K562 (cell line): ENCODE measurements at regions not wholly inside any gene's neighbourhood (a gene's known extent, or its start where the extent isn't known, plus 50 kb on each side); places are given as distances from the start of the nearest gene placed in this dataset.

Source experiments
- ATAC-seq: fragments of 200-7000 bp; cut with Tn5 transposase; 3 replicates; pipeline ENCODE4 v1.9.1; 2020; ENCODE audit warnings: moderate library complexity
- BruUV-seq: library from RNA; stranded (reverse); fragments of 400-500 nt; replicated peaks from 2 replicates; lab custom pipeline; 2021; lab: Mats Ljungman, UMichigan
- CTCF ChIA-PET: fragments of 300-600 bp; formaldehyde crosslinking; extraction: SDS; loops from one replicate; lab custom pipeline; 2021; ENCODE audit warnings: low intra/inter-chr PET ratio; lab: Yijun Ruan, JAX
- POLR2A ChIA-PET: fragments of 300-600, 350-650 bp; sonication (Branson Sonifier 250); formaldehyde crosslinking; extraction: SDS; loops from one replicate; lab custom pipeline; 2021; ENCODE audit warnings: antibody characterized with exemption, inconsistent platforms; lab: Yijun Ruan, JAX
- DNase-seq, 4 experiments: peaks; one replicate each; pipeline versions ENCODE4 v3.0.0 to v3.0.0-alpha.2; 2011 to 2018; ENCODE audit warnings: low spot score in 3 of 4, mixed read lengths in 3 of 4; ENCODE audit errors: extremely low read depth in 1 of 4
- FAIRE-seq: peaks from 2 replicates; lab custom pipeline; 2011; peaks lifted over from hg19 to GRCh38; lab: Jason Lieb, UNC
- H2AFZ ChIP-seq: 2 replicates; pipeline ENCODE4 v1.6.0; 2011; ENCODE audit warnings: low read depth, low read length, control low read depth, inconsistent platforms
- H3K27ac ChIP-seq: fragments of 200-600 bp; 3 replicates; pipeline ENCODE4 v1.8.0; 2011; ENCODE audit warnings: low read depth, mild to moderate bottlenecking, control low read depth, inconsistent platforms, low read length, moderate library complexity, mixed read lengths; ENCODE audit errors: extremely low read depth
- H3K27me3 ChIP-seq, 2 experiments: fragments of 300-600 bp in 1 of 2; 2 replicates in 1 of 2; 3 replicates in 1 of 2; pipeline versions ENCODE4 v1.6.0 to v1.8.0; 2011; ENCODE audit warnings: inconsistent platforms in 2 of 2, low read length in 2 of 2, mild to moderate bottlenecking in 1 of 2, mixed read lengths in 1 of 2, moderate library complexity in 1 of 2; ENCODE audit not compliant: control insufficient read depth in 2 of 2, insufficient read depth in 2 of 2
- H3K36me3 ChIP-seq: fragments of 300-600 bp; 3 replicates; pipeline ENCODE4 v1.8.0; 2011; ENCODE audit warnings: mild to moderate bottlenecking, low read length, inconsistent platforms; ENCODE audit not compliant: control insufficient read depth, insufficient read depth
- H3K4me1 ChIP-seq, 2 experiments: fragments of 200-600 bp in 1 of 2; replicated peaks in 1 of 2; 2 replicates in 1 of 2; 3 replicates in 1 of 2; pipeline versions ENCODE4 v1.5.1 to v1.8.0; 2011; ENCODE audit warnings: inconsistent platforms in 2 of 2, low read length in 2 of 2, mild to moderate bottlenecking in 1 of 2, mixed read lengths in 1 of 2, moderate library complexity in 1 of 2; ENCODE audit not compliant: control insufficient read depth in 2 of 2, insufficient read depth in 2 of 2
- H3K4me2 ChIP-seq: 2 replicates; pipeline ENCODE4 v1.6.1; 2011; ENCODE audit warnings: low read length, control low read depth, inconsistent platforms, mixed read lengths; ENCODE audit not compliant: insufficient read depth
- H3K4me3 ChIP-seq: fragments of 200-600 bp; sonication (generic), shearing (Covaris generic); 2 replicates; pipeline ENCODE4 v1.5.1; 2016; ENCODE audit warnings: control low read depth, inconsistent platforms
- H3K79me2 ChIP-seq: fragments of 200-600 bp; 3 replicates; pipeline ENCODE4 v1.8.0; 2011; ENCODE audit warnings: low read length, inconsistent platforms; ENCODE audit not compliant: control insufficient read depth, insufficient read depth
- H3K9ac ChIP-seq, 2 experiments: 2 replicates each; pipeline versions ENCODE4 v1.6.0 to v1.6.1; 2011; ENCODE audit warnings: low read depth in 2 of 2, low read length in 2 of 2, control low read depth in 1 of 2, inconsistent platforms in 1 of 2, mild to moderate bottlenecking in 1 of 2, mixed read lengths in 1 of 2; ENCODE audit not compliant: insufficient read depth in 1 of 2
- H3K9me1 ChIP-seq: one replicate; pipeline ENCODE4 v1.6.0; 2011; ENCODE audit warnings: inconsistent platforms, mild to moderate bottlenecking, low read length, moderate library complexity; ENCODE audit not compliant: control insufficient read depth, insufficient read depth
- H3K9me3 ChIP-seq: replicated peaks from 2 replicates; pipeline ENCODE4 v1.5.1; 2011; ENCODE audit warnings: low read depth, low read length, inconsistent platforms; ENCODE audit not compliant: control insufficient read depth, insufficient read depth
- H4K20me1 ChIP-seq: replicated peaks from 2 replicates; pipeline ENCODE4 v1.6.1; 2011; ENCODE audit warnings: low read length, inconsistent platforms, mixed read lengths; ENCODE audit not compliant: control insufficient read depth, insufficient read depth
- ATF6 ChIP-seq: sonication (generic); formaldehyde crosslinking; IDR thresholded peaks from 2 replicates; pipeline ENCODE4 v1.4.0; 2020; ENCODE audit warnings: mild to moderate bottlenecking, missing genetic modification reagents
- CBFA2T2 ChIP-seq: fragments of 450-650 bp; conservative IDR thresholded peaks from 2 replicates; pipeline ENCODE4 v1.6.1; 2017; ENCODE audit warnings: mild to moderate bottlenecking
- EWSR1 ChIP-seq: fragments of 450-650 bp; IDR thresholded peaks from 2 replicates; pipeline ENCODE4 v1.6.1; 2018; ENCODE audit warnings: borderline replicate concordance, mild to moderate bottlenecking, low read depth, moderate library complexity; ENCODE audit not compliant: partially characterized antibody
- GMEB1 ChIP-seq: fragments of 250-450 bp; sonication (Bioruptor Pico); IDR thresholded peaks from 2 replicates; pipeline ENCODE4 v1.4.0; 2020; ENCODE audit warnings: mild to moderate bottlenecking
- HMGXB4 ChIP-seq: sonication (generic); formaldehyde crosslinking; IDR thresholded peaks from 2 replicates; pipeline ENCODE4 v1.8.1; 2023; ENCODE audit warnings: mild to moderate bottlenecking, missing genetic modification reagents
- ZNF583 ChIP-seq: fragments of 250-450 bp; sonication (Bioruptor Pico); IDR thresholded peaks from 2 replicates; pipeline ENCODE4 v1.4.0; 2020
- ZNF592 ChIP-seq: fragments of 450-650 bp; IDR thresholded peaks from 2 replicates; pipeline ENCODE4 v1.6.1; 2017; ENCODE audit warnings: antibody characterized with exemption, mild to moderate bottlenecking
- WGBS: fragments of 100-300 bp; shearing (Covaris generic); methylation state at CpG from one replicate; pipeline ENCODE4 v1.1.6; 2016; ENCODE audit warnings: low coverage, mixed read lengths; ENCODE audit not compliant: insufficient coverage; ENCODE audit errors: missing lambda C conversion rate; 5-methylcytosine and 5-hydroxymethylcytosine counted together
- in situ Hi-C: fragments of 300-500 bp; cut with MboI; formaldehyde crosslinking; loops from 4 replicates; pipeline ENCODE4 v1.15.0; 2018; ENCODE audit warnings: inconsistent platforms, mixed read lengths
- intact Hi-C: fragments of 100-400 bp; cut with micrococcal nuclease; formaldehyde crosslinking; loops from 2 replicates; pipeline ENCODE4 v1.14.2; 2022
- TF ChIP-seq, protein P1 (sequence below): fragments of 250-450 bp; sonication (Bioruptor Pico); IDR thresholded peaks from 2 replicates; pipeline ENCODE4 v1.5.0; 2022; ENCODE audit warnings: mild to moderate bottlenecking
- TF ChIP-seq, protein P2 (sequence below): sonication (generic); formaldehyde crosslinking; IDR thresholded peaks from 2 replicates; pipeline ENCODE4 v1.8.0; 2022; ENCODE audit warnings: mild to moderate bottlenecking, missing genetic modification reagents

GRCh38 chr6:100268326-100268725 is 196.4 kb downstream of the SIM1 start:
- Histone ChIP-seq H3K27me3 (no peaks in the 10 kb centered on the region), H3K36me3 (no peaks in the 10 kb centered on the region), H3K9me3 (0 out of 2 replicates have a peak, but pooled peaks cover 2% of the 10 kb centered on the region), H3K4me1 (peaks cover 0 to 9% of the 10 kb centered on the region in 2 experiments; a peak in 2 of 5 replicates), H2AFZ (peak overlapping the region; percentile 28; the same call in 1 of the 2 replicates), H3K27ac (no peak overlapping the region), H3K79me2 (no peaks in the 10 kb centered on the region), H3K9me1 (no peaks in the 10 kb centered on the region), H3K9ac (no peak overlapping the region), H3K4me3 (no peak overlapping the region), H4K20me1 (no peaks in the 10 kb centered on the region), H3K4me2 (no peak overlapping the region)
- DNase-seq (no peak), ATAC-seq (no peak), FAIRE-seq (no peak)
- no TSS peak for BruUV-seq
- in situ Hi-C loops (no loop called here), intact Hi-C loops (no loop called here)
- WGBS: 73% methylated on average over 4 of the region's 4 CpGs
- CTCF ChIA-PET: no interaction called here
- POLR2A ChIA-PET: no interaction called here
- TF ChIP-seq, protein P1, sequence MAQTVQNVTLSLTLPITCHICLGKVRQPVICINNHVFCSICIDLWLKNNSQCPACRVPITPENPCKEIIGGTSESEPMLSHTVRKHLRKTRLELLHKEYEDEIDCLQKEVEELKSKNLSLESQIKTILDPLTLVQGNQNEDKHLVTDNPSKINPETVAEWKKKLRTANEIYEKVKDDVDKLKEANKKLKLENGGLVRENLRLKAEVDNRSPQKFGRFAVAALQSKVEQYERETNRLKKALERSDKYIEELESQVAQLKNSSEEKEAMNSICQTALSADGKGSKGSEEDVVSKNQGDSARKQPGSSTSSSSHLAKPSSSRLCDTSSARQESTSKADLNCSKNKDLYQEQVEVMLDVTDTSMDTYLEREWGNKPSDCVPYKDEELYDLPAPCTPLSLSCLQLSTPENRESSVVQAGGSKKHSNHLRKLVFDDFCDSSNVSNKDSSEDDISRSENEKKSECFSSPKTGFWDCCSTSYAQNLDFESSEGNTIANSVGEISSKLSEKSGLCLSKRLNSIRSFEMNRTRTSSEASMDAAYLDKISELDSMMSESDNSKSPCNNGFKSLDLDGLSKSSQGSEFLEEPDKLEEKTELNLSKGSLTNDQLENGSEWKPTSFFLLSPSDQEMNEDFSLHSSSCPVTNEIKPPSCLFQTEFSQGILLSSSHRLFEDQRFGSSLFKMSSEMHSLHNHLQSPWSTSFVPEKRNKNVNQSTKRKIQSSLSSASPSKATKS (CRISPR knock-in tag): no peak
- TF ChIP-seq GMEB1 (CRISPR knock-in tag) (no peak), ATF6 (CRISPR knock-in tag) (no peak), HMGXB4 (CRISPR knock-in tag) (no peak), EWSR1 (no peak), ZNF592 (no peak), ZNF583 (CRISPR knock-in tag) (no peak), CBFA2T2 (no peak)
- TF ChIP-seq, protein P2, sequence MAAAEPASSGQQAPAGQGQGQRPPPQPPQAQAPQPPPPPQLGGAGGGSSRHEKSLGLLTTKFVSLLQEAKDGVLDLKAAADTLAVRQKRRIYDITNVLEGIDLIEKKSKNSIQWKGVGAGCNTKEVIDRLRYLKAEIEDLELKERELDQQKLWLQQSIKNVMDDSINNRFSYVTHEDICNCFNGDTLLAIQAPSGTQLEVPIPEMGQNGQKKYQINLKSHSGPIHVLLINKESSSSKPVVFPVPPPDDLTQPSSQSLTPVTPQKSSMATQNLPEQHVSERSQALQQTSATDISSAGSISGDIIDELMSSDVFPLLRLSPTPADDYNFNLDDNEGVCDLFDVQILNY (CRISPR knock-in tag): no peak
